Hematopoietic multipotent progenitor cell treated with erythropoietin and hydrocortisone succinate and interleukin-3 and kit ligand, for 15 days (in vitro differentiated cells): ENCODE measurements at regions not wholly inside any gene's neighbourhood (a gene's known extent, or its start where the extent isn't known, plus 50 kb on each side); places are given as distances from the start of the nearest gene placed in this dataset.

Source experiments
- DNase-seq: peaks from one replicate; pipeline ENCODE4 v3.0.0-alpha.2; 2015; ENCODE audit warnings: low spot score

GRCh38 chr13:85665286-85665685 is 133.9 kb downstream of the SLITRK6 start:
- DNase-seq: no peak

DNA sequence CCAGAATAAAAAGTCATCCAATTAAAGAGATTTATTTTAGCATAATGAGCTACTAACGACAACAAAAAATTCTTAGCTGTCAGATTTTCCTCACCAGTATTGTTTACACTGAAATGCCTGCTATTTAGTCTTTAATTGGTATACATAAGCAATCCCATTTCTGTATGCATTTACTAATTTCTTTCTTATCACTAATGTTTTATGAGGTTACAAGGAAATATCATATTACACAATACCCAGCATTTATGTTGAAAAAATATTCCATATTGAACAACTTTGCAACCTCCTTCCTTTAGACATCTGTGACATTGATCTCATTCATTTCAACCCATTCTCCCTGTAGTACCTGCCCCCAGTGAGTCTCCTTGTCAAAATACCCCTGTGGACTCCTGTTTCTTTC is 135.4 kb downstream of the SLITRK6 start:
- DNase-seq: no peak

DNA sequence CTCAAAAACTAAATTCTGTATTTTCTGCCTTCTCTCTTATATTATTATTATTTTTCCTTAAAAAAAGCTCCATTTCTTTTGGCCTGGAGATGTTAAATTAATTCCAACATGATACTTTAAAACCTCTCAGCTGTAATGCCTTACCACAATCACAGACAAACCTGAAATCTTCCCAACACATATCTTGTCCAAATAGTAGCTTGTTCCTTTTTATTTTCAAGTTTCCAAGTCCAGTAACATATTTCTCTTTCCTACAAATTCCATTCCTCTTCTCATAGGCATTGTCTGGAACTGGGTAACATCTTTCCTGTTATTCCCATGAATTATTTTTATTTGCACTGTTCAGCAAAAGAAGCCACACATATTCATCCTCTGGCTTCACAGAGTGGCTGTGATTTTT is 137.0 kb downstream of the SLITRK6 start:
- no peak for DNase-seq

DNA sequence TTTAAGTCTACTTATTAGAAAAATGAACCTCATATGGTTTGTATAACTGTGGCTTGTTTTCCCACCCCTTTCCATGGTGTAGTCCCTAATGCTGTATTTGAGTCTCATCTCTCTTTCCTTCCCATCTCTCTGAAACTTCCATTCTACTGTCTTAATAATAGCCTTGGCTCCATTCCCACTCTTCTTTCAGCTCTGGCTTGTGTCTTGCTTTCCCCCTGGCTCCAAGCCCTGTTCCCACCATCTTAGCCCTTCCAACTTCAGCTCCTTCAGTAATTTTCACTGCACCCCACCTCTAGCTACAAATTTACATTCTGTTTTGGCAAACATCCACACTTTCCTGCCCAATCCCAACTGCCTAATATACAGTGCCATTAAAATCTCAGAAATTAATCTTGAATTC is 137.5 kb downstream of the SLITRK6 start:
- DNase-seq: no peak

DNA sequence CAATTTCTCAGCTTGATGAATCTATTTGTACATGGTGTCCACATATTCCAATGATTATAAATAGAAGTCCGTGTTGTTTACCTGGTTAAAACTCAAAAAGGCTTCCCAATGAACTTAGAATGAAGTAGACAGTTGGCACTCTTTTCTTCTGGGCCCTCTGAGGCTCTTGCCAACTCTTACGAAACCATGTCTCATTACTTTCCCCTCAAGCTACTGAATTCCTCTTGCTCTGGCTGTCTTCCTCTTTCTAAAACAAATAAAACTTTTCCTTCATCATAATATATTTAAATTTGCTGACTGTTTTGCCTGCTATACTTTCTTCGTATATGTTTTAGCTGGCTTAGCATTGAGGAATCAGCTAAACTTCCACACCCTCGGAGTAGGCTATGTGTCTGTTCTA is 139.7 kb downstream of the SLITRK6 start:
- DNase-seq: no peak

DNA sequence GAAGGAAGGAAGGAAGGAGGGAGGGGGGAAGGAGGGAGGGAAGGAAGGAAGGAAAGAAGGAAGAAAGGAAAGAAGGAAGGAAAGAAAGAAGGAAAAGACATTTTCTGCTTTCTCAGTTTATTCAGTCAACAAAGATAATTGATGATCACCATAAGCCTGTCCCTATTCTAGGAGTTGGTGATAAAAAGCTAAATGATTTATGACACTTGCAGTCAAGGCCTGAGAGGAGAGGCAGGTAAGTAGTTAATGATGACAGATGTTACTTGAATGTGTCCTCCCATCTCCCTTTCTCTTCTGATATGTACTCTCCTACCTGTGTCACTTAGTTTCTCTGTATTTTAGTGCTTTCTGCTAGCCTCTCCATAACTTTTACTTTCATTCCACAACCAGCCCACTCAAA is 141.3 kb downstream of the SLITRK6 start:
- DNase-seq: no peak

DNA sequence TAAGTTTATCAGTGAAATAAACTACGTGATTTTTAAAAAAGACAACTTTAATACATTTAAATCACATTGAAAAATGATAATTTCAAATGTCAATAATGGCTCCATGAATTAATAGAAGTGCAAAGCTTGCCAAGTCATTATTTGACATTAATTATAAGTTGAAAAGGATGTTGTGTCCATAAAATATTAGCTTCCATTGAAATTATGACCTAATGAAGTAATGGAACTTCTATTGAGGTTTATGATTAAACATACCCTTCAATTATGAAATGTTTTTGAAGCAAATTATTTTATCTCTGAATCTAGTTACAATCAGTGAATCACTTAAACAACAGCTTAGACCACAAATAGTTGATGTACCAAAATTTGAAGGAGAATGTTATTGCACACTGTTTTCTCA is 144.2 kb downstream of the SLITRK6 start:
- DNase-seq: no peak

DNA sequence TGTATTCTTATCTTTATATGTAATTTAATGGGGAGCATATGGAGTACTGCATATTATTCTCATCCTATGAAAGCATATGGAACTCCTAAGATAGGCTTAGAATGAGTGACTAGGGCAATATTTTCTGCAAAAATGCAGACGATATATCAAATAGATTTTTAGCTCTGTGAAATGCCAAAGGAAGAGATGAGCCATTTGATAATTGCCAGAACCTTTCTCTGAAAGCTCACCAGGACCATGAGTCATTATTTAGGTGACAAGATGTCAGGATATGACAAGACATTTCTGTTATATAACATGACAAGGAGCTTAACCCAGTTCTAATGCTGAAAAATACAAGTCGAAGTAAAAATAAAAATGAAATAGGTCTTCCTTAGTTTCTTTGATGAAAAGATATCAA is 145.0 kb downstream of the SLITRK6 start:
- DNase-seq: no peak

DNA sequence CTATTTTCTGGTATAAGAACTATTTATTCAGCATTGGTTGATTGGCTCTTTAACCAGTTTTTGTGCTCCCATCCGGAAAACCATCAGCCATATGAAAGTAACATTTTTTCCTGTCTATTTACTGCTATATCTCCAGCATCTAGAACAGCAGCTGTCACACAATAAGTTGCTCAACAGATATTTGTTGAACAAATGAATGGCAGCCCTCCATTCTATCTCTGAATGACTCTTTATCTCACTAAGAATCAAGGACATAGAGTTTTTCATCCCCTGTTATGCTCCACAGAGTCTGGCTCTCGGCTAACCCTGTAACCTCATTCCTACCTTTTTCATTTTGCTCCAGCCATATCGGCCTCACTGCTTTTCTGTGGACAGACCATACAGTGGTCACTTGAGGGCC is 145.5 kb downstream of the SLITRK6 start:
- no peak for DNase-seq

DNA sequence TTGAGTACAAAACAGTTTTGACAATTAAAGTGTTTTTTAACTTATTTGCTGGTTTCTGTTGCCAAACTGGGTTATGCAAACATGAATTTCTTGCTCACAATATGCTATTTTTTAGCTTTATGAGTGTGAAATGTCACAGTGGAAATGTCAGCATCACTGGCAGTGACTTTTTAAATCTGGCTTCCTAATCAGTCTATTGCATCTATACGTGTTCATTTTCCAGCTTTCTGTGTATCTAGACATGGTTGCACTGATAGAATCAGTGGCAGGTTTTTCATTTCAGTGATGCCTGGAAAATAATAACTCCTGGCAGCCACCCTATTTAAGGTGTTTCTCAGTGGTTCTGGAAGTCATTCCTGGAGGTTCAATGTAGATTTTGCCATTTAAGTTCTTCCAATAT is 146.7 kb downstream of the SLITRK6 start:
- DNase-seq: no peak

- no peak for DNase-seq
These were observed 147.8 kb downstream of the SLITRK6 start for GRCh38 chr13:85651440-85651839.

DNA sequence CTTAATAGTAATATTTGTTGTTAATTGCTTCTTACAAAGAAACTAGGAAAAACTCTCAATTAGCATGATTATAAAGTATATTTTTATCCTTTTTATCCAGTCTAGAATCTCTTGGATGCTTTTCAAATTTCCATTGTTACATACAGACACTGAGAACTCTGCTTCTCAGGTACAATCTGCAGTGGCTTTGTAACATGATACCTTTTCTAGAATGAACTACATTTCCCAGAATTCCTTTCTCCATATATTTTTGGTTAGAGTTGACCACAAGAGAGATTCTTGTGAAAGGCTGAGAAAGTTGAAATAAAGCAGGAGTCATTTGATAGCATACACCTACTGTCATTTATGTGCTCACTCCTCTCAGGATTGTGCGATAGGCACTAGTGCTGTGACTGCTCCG is 148.6 kb downstream of the SLITRK6 start:
- no peak for DNase-seq

- DNase-seq: no peak
These were observed 158.5 kb downstream of the SLITRK6 start for GRCh38 chr13:85640727-85641126.

DNA sequence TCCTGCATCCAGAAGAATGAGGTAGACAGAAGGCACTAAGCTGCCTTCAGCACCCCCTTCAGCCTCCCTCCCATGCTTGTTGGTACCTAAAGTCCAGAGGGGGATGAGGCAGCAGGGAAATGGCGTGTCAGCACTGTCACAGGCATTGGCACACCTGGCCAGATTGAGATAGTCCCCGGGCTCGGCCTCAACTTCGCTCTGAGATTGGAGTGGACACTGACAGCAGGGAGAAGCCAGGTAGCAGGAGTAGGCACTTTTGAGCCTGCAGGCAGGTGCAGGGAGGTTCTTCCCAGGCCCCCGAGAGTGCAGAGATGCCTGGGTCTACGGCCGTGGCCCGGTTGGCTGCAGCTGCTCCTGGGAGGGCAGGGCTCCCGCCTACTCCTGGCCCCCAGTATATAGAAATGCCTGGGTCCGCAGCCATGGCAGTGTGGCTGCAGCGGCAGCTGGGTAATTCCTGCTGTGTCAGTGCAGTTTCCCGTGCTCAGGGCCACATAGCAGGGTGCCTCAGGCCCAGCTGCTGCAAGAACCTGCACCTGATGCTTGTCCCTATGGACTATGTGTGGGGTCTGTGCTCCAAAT is 160.3 kb downstream of the SLITRK6 start:
- DNase-seq: no peak

GRCh38 chr13:85638265-85638664 is 161.0 kb downstream of the SLITRK6 start:
- DNase-seq: no peak

GRCh38 chr13:85632526-85633195 is 166.6 kb downstream of the SLITRK6 start:
- DNase-seq: no peak

DNA sequence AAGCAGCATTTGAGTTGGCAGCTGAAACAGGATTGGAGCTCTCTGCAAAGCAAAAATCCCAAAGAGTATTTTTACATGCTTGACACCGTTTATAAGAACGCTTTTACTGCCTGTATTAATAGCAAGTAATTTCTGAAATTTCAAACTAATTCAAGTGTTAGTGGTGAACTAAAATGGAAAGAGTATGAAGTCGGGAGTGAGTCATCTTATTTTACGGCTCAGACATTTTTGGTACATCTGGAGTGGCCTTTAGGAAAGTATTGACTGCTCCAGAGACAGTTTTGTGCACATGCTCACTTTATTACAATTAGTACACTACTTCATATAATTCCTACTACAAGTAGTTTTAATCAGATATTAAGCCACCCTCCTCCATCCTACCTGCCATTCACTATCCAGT is 167.4 kb downstream of the SLITRK6 start:
- DNase-seq: no peak

- DNase-seq: no peak
These were observed 172.6 kb downstream of the SLITRK6 start for GRCh38 chr13:85626603-85627002.

DNA sequence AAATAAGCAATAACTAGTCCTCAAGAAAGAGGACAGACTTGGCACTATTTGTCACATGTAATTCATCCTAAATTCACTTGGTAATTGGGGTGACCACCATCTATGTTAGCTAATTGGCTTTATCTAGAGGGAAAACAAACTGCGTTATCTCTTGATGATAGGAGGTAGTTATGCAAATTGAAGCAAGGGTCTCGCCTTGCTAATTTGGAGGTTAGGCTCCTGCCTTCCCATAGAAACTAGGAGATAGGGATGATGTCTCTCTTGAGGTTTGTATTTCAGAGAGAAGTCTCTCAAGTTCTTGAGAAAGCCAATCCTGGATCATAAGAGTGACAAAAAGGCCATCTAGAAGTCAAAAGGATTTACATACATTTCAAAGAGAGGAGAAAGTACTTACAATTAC is 179.9 kb downstream of the SLITRK6 start:
- DNase-seq: no peak

DNA sequence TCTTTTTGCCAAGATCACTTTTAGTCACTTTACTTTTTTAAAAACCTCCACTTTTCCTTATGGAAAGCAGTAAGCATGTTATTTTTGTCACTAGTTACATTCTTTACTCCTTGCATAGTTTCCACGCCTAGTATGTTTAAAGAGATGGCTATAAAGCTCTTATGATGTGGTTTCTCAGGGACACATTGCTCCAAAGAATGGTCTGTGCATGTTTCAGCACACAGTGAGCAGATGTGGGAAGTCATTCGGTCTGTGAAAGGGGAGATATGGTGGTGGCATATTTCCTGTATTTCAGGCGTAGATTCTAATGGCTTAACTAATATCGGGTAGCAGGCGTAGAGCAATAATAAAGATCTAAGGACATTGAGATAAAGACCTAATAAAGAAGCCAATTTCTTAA is 180.7 kb downstream of the SLITRK6 start:
- DNase-seq: no peak

GRCh38 chr13:85616275-85616674 is 182.9 kb downstream of the SLITRK6 start:
- no peak for DNase-seq

DNA sequence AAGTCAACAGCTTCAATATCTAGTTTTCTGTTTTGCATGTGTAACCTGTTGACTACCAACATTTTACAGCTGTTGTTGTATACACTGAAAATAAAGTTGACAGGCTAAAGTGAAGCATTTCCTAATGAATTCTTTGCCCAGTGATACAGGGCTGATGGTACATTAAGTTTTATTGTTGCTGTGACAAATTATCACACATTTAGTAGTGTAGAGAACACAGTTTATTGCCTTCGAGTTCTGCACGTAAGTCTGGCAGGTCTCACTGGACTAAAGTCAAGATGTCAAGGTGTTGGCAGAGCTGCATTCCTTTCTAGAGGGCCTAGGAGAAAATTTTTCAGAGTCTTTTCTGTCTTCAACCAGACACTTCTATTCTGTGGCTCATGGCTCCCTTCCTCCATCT is 184.2 kb downstream of the SLITRK6 start:
- DNase-seq: no peak

GRCh38 chr13:85610024-85610423 is 189.2 kb downstream of the SLITRK6 start:
- no peak for DNase-seq

DNA sequence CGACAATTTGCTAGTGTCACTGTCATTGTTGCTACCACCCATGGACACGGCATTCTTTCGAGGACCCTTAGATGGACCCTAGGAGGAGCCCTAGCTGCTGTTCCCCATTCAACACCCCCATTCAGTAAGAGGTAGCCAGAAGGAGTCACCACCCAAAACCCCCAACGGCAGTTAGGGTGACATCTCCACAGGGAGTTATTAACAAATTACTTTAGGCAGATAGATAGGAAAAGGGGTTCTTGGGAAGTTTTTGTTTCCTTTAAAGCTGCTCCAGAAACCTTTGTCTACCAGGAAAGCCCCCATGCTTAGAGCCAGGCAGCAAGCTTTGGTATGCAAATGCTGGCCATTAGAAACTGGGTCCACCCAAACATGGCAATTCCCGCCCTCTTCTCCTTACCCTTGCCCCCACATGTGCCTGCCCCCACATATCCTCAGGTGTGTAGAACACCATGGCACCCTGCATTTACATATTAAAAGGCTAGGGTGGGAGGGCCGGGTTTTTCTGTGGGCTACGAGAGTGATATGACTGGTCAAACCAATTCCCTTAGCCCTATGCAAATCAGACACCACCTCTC is 190.9 kb downstream of the SLITRK6 start:
- no peak for DNase-seq
